ENCODE measurements at regions not wholly inside any gene's neighbourhood (a gene's known extent, or its start where the extent isn't known, plus 50 kb on each side); places are given as distances from the start of the nearest gene placed in this dataset.
"Not testable (repeated sequence)": the region's sequence is repeated elsewhere in the genome, so short reads cannot be mapped to it uniquely, and the experiment has no call there.

- Histone ChIP-seq H3K4me3 (ENCODE audit: low read depth, low read length) (no peak overlapping the region), H3K27ac (ENCODE audit: low read depth, low read length) (no peak overlapping the region), H3K4me1 (ENCODE audit: control insufficient read depth, insufficient read depth, low read length) (peaks cover 22% of the 10 kb centered on the region), H3K9me3 (ENCODE audit: control insufficient read depth, insufficient read depth, low read depth, low read length) (no peaks in the 10 kb centered on the region), H3K9ac (ENCODE audit: low read length) (no peak overlapping the region), H3K36me3 (ENCODE audit: control insufficient read depth, insufficient read depth, low read length) (no peaks in the 10 kb centered on the region), H3K27me3 (ENCODE audit: control insufficient read depth, insufficient read depth, low read length) (no peaks in the 10 kb centered on the region)
Observed at GRCh38 chr3:106305127-106305526, 436.3 kb upstream of the CBLB start.

- H3K4me3 ChIP-seq (ENCODE audit: low read depth, low read length), result no peak overlapping the region
- H3K9ac ChIP-seq (ENCODE audit: low read length), result no peak overlapping the region
- no peaks in the 10 kb centered on the region for H3K36me3 ChIP-seq (ENCODE audit: control insufficient read depth, insufficient read depth, low read length)
- no peaks in the 10 kb centered on the region for H3K9me3 ChIP-seq (ENCODE audit: control insufficient read depth, insufficient read depth, low read depth, low read length)
- no peak overlapping the region for H3K27ac ChIP-seq (ENCODE audit: low read depth, low read length)
- H3K4me1 ChIP-seq (ENCODE audit: control insufficient read depth, insufficient read depth, low read length), result peaks cover 22% of the 10 kb centered on the region
- no peaks in the 10 kb centered on the region for H3K27me3 ChIP-seq (ENCODE audit: control insufficient read depth, insufficient read depth, low read length)
Observed at GRCh38 chr3:106305882-106306435, 437.1 kb upstream of the CBLB start.

DNA sequence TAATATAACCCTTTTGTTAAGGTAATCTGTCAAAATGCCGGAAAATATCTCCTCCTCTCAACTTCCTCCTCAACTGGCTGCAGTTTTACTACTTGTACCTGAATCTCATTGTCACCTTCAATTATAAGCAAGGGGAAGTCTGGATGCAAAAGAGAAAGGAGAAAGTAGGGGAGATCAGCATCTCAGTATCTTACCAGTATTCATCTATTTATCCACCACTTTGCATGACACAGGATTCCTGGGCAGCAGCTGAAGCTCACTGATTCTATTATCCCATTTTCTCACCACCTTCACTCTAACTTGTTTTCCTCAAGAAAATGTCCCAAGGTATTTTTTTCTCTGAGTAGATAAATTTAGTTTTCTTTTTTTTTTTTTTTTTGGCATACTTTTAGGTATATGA lies 440.5 kb upstream of the CBLB start:
- Histone ChIP-seq H3K9me3 (ENCODE audit: control insufficient read depth, insufficient read depth, low read depth, low read length) (no peaks in the 10 kb centered on the region), H3K9ac (ENCODE audit: low read length) (no peak overlapping the region), H3K4me3 (ENCODE audit: low read depth, low read length) (no peak overlapping the region), H3K27ac (ENCODE audit: low read depth, low read length) (no peak overlapping the region), H3K36me3 (ENCODE audit: control insufficient read depth, insufficient read depth, low read length) (no peaks in the 10 kb centered on the region), H3K27me3 (ENCODE audit: control insufficient read depth, insufficient read depth, low read length) (no peaks in the 10 kb centered on the region), H3K4me1 (ENCODE audit: control insufficient read depth, insufficient read depth, low read length) (peaks cover 13% of the 10 kb centered on the region; the same call in 1 of the 2 replicates)

DNA sequence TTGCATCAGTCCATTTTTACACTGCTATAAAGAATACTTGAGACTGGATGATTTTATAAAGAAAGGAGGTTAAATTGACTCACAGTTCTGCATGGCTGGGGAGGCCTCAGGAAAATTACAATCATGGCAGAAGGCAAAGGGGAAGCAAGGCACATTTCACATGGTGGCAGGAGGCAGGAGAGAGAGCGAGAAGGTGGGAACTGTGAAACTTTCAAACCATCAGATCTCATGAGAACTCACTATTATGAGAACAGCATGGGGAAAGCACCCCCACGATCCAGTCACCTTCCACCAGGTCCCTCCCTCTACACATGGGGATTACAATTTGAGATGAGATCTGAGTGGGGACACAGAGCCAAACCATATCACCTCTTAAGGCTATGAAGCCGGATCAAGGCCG lies 441.0 kb upstream of the CBLB start:
- H3K4me1 ChIP-seq (ENCODE audit: control insufficient read depth, insufficient read depth, low read length), result peaks cover 13% of the 10 kb centered on the region; the same call in 1 of the 2 replicates
- H3K27me3 ChIP-seq (ENCODE audit: control insufficient read depth, insufficient read depth, low read length); H3K9ac ChIP-seq (ENCODE audit: low read length); H3K27ac ChIP-seq (ENCODE audit: low read depth, low read length); H3K9me3 ChIP-seq (ENCODE audit: control insufficient read depth, insufficient read depth, low read depth, low read length); H3K4me3 ChIP-seq (ENCODE audit: low read depth, low read length); H3K36me3 ChIP-seq (ENCODE audit: control insufficient read depth, insufficient read depth, low read length): not testable (repeated sequence)

GRCh38 chr3:106317141-106318055 lies 448.6 kb upstream of the CBLB start:
- Histone ChIP-seq H3K4me3 (ENCODE audit: low read depth, low read length) (no peak overlapping the region), H3K36me3 (ENCODE audit: control insufficient read depth, insufficient read depth, low read length) (no peaks in the 10 kb centered on the region), H3K9ac (ENCODE audit: low read length) (no peak overlapping the region), H3K27me3 (ENCODE audit: control insufficient read depth, insufficient read depth, low read length) (no peaks in the 10 kb centered on the region), H3K9me3 (ENCODE audit: control insufficient read depth, insufficient read depth, low read depth, low read length) (no peaks in the 10 kb centered on the region), H3K4me1 (ENCODE audit: control insufficient read depth, insufficient read depth, low read length) (no peaks in the 10 kb centered on the region), H3K27ac (ENCODE audit: low read depth, low read length) (no peak overlapping the region)

GRCh38 chr3:106321438-106321837 lies 452.6 kb upstream of the CBLB start:
- H3K27ac ChIP-seq (ENCODE audit: low read depth, low read length); H3K36me3 ChIP-seq (ENCODE audit: control insufficient read depth, insufficient read depth, low read length); H3K4me1 ChIP-seq (ENCODE audit: control insufficient read depth, insufficient read depth, low read length); H3K9ac ChIP-seq (ENCODE audit: low read length); H3K9me3 ChIP-seq (ENCODE audit: control insufficient read depth, insufficient read depth, low read depth, low read length); H3K4me3 ChIP-seq (ENCODE audit: low read depth, low read length); H3K27me3 ChIP-seq (ENCODE audit: control insufficient read depth, insufficient read depth, low read length): not testable (repeated sequence)

DNA sequence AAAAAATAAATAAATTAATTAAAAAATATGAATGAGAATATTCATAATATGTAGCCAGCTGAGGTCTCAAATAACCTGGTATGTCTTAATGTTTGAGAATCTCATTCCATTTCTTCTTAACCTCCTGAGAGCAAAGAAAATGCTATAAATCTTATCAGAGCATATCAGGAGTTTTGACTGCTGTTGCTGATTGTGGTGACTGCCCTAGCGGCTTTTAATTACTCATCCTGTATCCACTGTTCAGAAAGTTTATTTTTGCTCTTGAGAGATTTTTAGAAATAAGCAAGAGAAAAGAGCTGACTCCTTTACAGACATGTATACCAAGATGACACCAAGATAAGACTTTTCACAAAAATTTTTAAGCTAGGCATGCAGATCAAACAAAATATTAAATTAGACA lies 454.8 kb upstream of the CBLB start:
- no peak overlapping the region for H3K4me3 ChIP-seq (ENCODE audit: low read depth, low read length)

DNA sequence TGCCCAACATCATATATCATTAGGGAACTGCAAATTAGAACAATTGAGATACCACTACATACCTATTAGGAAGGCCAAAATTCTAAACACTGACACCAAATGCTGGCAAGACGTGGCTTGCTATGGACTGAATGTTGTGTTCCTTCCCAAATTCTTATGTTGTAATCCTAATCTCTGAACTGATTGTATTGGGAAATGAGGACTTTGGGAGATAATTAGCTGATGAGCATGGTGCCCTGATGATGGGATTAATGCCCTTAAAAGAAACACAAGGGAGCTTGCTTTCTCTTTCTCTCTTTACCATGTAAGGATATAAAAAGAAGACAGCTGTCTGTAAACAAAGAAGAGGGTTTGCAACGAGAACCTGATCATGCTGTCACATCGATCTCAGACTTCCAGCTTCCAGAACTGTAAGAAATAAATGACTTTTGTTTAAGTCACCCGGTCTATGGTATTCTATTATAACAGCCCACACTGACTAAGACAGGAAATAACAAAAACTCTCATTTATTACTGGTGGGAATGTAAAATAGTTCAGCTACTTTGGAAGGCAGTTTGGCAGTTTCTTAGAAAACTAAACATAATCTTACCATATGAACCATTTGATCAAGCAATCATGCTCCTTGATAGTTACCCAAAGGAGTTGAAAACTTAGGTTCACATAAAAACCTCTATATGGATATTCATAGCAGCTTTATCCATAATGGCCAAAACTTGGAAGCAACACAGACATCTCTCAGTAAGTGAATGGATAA lies 458.3 kb upstream of the CBLB start:
- no peaks in the 10 kb centered on the region for H3K36me3 ChIP-seq (ENCODE audit: control insufficient read depth, insufficient read depth, low read length)
- H3K4me1 ChIP-seq (ENCODE audit: control insufficient read depth, insufficient read depth, low read length), result peaks cover 6% of the 10 kb centered on the region; the same call in 1 of the 2 replicates
- no peak overlapping the region for H3K27ac ChIP-seq (ENCODE audit: low read depth, low read length)
- peaks cover 9% of the 10 kb centered on the region; the same call in 1 of the 2 replicates for H3K9me3 ChIP-seq (ENCODE audit: control insufficient read depth, insufficient read depth, low read depth, low read length)
- no peak overlapping the region for H3K9ac ChIP-seq (ENCODE audit: low read length)
- no peak overlapping the region for H3K4me3 ChIP-seq (ENCODE audit: low read depth, low read length)
- H3K27me3 ChIP-seq (ENCODE audit: control insufficient read depth, insufficient read depth, low read length), result no peaks in the 10 kb centered on the region

More for the DNA sequence above, 454.8 kb upstream of the CBLB start:
- no peak overlapping the region for H3K27ac ChIP-seq (ENCODE audit: low read depth, low read length)
- H3K27me3 ChIP-seq (ENCODE audit: control insufficient read depth, insufficient read depth, low read length), result no peaks in the 10 kb centered on the region
- H3K9me3 ChIP-seq (ENCODE audit: control insufficient read depth, insufficient read depth, low read depth, low read length), result peaks cover 9% of the 10 kb centered on the region; the same call in 1 of the 2 replicates
- H3K36me3 ChIP-seq (ENCODE audit: control insufficient read depth, insufficient read depth, low read length), result no peaks in the 10 kb centered on the region
- peaks cover 6% of the 10 kb centered on the region; the same call in 1 of the 2 replicates for H3K4me1 ChIP-seq (ENCODE audit: control insufficient read depth, insufficient read depth, low read length)
- H3K9ac ChIP-seq (ENCODE audit: low read length), result no peak overlapping the region

- H3K9me3 ChIP-seq (ENCODE audit: control insufficient read depth, insufficient read depth, low read depth, low read length), result peaks cover 9% of the 10 kb centered on the region; the same call in 1 of the 2 replicates
Observed at GRCh38 chr3:106327696-106328025, 458.8 kb upstream of the CBLB start.

GRCh38 chr3:106328224-106328623 lies 459.4 kb upstream of the CBLB start:
- Histone ChIP-seq H3K9me3 (ENCODE audit: control insufficient read depth, insufficient read depth, low read depth, low read length) (peaks cover 9% of the 10 kb centered on the region; the same call in 1 of the 2 replicates), H3K4me3 (ENCODE audit: low read depth, low read length) (no peak overlapping the region), H3K9ac (ENCODE audit: low read length) (no peak overlapping the region), H3K4me1 (ENCODE audit: control insufficient read depth, insufficient read depth, low read length) (peaks cover 6% of the 10 kb centered on the region; the same call in 1 of the 2 replicates), H3K36me3 (ENCODE audit: control insufficient read depth, insufficient read depth, low read length) (no peaks in the 10 kb centered on the region), H3K27me3 (ENCODE audit: control insufficient read depth, insufficient read depth, low read length) (no peaks in the 10 kb centered on the region), H3K27ac (ENCODE audit: low read depth, low read length) (no peak overlapping the region)

More at GRCh38 chr3:106327696-106328025, 458.8 kb upstream of the CBLB start:
- Histone ChIP-seq H3K27me3 (ENCODE audit: control insufficient read depth, insufficient read depth, low read length) (no peaks in the 10 kb centered on the region), H3K36me3 (ENCODE audit: control insufficient read depth, insufficient read depth, low read length) (no peaks in the 10 kb centered on the region), H3K27ac (ENCODE audit: low read depth, low read length) (no peak overlapping the region), H3K4me3 (ENCODE audit: low read depth, low read length) (no peak overlapping the region), H3K4me1 (ENCODE audit: control insufficient read depth, insufficient read depth, low read length) (peaks cover 6% of the 10 kb centered on the region; the same call in 1 of the 2 replicates), H3K9ac (ENCODE audit: low read length) (no peak overlapping the region)

GRCh38 chr3:106329521-106329920 lies 460.7 kb upstream of the CBLB start:
- peaks cover 6% of the 10 kb centered on the region; the same call in 1 of the 2 replicates for H3K4me1 ChIP-seq (ENCODE audit: control insufficient read depth, insufficient read depth, low read length)

More at GRCh38 chr3:106329521-106329920, 460.7 kb upstream of the CBLB start:
- Histone ChIP-seq H3K4me3 (ENCODE audit: low read depth, low read length) (no peak overlapping the region), H3K9ac (ENCODE audit: low read length) (no peak overlapping the region), H3K27me3 (ENCODE audit: control insufficient read depth, insufficient read depth, low read length) (no peaks in the 10 kb centered on the region), H3K36me3 (ENCODE audit: control insufficient read depth, insufficient read depth, low read length) (no peaks in the 10 kb centered on the region), H3K27ac (ENCODE audit: low read depth, low read length) (no peak overlapping the region), H3K9me3 (ENCODE audit: control insufficient read depth, insufficient read depth, low read depth, low read length) (peaks cover 4% of the 10 kb centered on the region; the same call in 1 of the 2 replicates)

Measured in HUES6 (cell line).